GM18517 (cell line): ENCODE measurements at regions not wholly inside any gene's neighbourhood (a gene's known extent, or its start where the extent isn't known, plus 50 kb on each side); places are given as distances from the start of the nearest gene placed in this dataset.

Experiments used
- ATAC-seq: cut with Tn5 transposase; IDR thresholded peaks from one replicate; pipeline ENCODE4 v1.9.1; 2021; ENCODE audit warnings: mild to moderate bottlenecking, moderate library complexity; ENCODE audit not compliant: unreplicated experiment

GRCh38 chr12:91818227-91819131 is 327.2 kb downstream of the BTG1 start:
- ATAC-seq = no peak

GRCh38 chr12:91817517-91817916 is 328.1 kb downstream of the BTG1 start:
- no peak for ATAC-seq

- ATAC-seq = no peak
These were observed 331.9 kb downstream of the BTG1 start for GRCh38 chr12:91813701-91814100.

GRCh38 chr12:91811481-91812287 is 334.0 kb downstream of the BTG1 start:
- ATAC-seq = peak; percentile 66

- no peak for ATAC-seq
These were observed 334.9 kb downstream of the BTG1 start for GRCh38 chr12:91810531-91811451.

GRCh38 chr12:91810077-91810476 is 335.6 kb downstream of the BTG1 start:
- ATAC-seq = no peak

GRCh38 chr12:91805031-91805430 is 340.6 kb downstream of the BTG1 start:
- no peak for ATAC-seq

GRCh38 chr12:91804533-91804932 is 341.1 kb downstream of the BTG1 start:
- no peak for ATAC-seq

GRCh38 chr12:91801048-91801447 is 344.6 kb downstream of the BTG1 start:
- no peak for ATAC-seq

GRCh38 chr12:91793676-91794075 is 352.0 kb downstream of the BTG1 start:
- no peak for ATAC-seq

- no peak for ATAC-seq
These were observed 353.0 kb downstream of the BTG1 start for GRCh38 chr12:91792597-91792996.

- ATAC-seq = no peak
These were observed 359.0 kb downstream of the BTG1 start for GRCh38 chr12:91786499-91787272.

- ATAC-seq = no peak
These were observed 359.8 kb downstream of the BTG1 start for GRCh38 chr12:91785655-91786498.

GRCh38 chr12:91781114-91781513 is 364.5 kb downstream of the BTG1 start:
- no peak for ATAC-seq

GRCh38 chr12:91778938-91779400 is 366.7 kb downstream of the BTG1 start:
- ATAC-seq = peak; percentile 97

- ATAC-seq = peak; percentile 55
These were observed 367.4 kb downstream of the BTG1 start for GRCh38 chr12:91778091-91778832.

- ATAC-seq = no peak
These were observed 368.2 kb downstream of the BTG1 start for GRCh38 chr12:91777268-91777992.
